SK-N-SH (cell line): ENCODE measurements at regions not wholly inside any gene's neighbourhood (a gene's known extent, or its start where the extent isn't known, plus 50 kb on each side); places are given as distances from the start of the nearest gene placed in this dataset.

Experiments used
- CTCF ChIA-PET: fragments of 300-600, 350-600 bp; formaldehyde crosslinking; extraction: SDS; loops from one replicate; lab custom pipeline; 2021; lab: Yijun Ruan, JAX
- POLR2A ChIA-PET: fragments of 350-600 bp; sonication (Branson Sonifier 250); formaldehyde crosslinking; extraction: SDS; loops from one replicate; lab custom pipeline; 2020; ENCODE audit warnings: antibody characterized with exemption, inconsistent platforms; lab: Yijun Ruan, JAX
- DNase-seq: peaks from one replicate; pipeline ENCODE4 v3.0.0; 2012
- H2AFZ ChIP-seq: fragments of 200-600 bp; sonication (generic); 2 replicates; pipeline ENCODE4 v1.8.1; 2016; ENCODE audit warnings: antibody characterized with exemption, mild to moderate bottlenecking, low read depth
- H3F3A ChIP-seq: fragments of 200-600 bp; sonication (generic); replicated peaks from 2 replicates; pipeline ENCODE3; 2016; ENCODE audit warnings: antibody characterized with exemption, mild to moderate bottlenecking; ENCODE audit not compliant: insufficient read depth
- H3K27ac ChIP-seq, 2 experiments: fragments of 200-500 bp in 1 of 2; fragments of 200-600 bp in 1 of 2; sonication (Bioruptor generic) in 1 of 2; sonication (generic), shearing (Covaris generic) in 1 of 2; 2 replicates each; pipeline versions ENCODE4 v1.5.1 to v1.6.1; 2014 to 2016; ENCODE audit warnings: low read depth in 2 of 2, inconsistent platforms in 1 of 2, low read length in 1 of 2, mild to moderate bottlenecking in 1 of 2, mixed read lengths in 1 of 2
- H3K27me3 ChIP-seq: fragments of 200-600 bp; sonication (generic), shearing (Covaris generic); 2 replicates; pipeline ENCODE4 v1.6.1; 2016; ENCODE audit warnings: mixed run types; ENCODE audit not compliant: insufficient read depth
- H3K36me3 ChIP-seq, 2 experiments: fragments of 200-500 bp in 1 of 2; fragments of 200-600 bp in 1 of 2; sonication (Bioruptor generic) in 1 of 2; sonication (generic) in 1 of 2; replicated peaks in 1 of 2; 2 replicates each; pipeline versions ENCODE3 to v1.5.1; 2014 to 2016; ENCODE audit warnings: low read length in 1 of 2, mild to moderate bottlenecking in 1 of 2; ENCODE audit not compliant: insufficient read depth in 2 of 2, control insufficient read depth in 1 of 2
- H3K4me1 ChIP-seq, 2 experiments: fragments of 200-500 bp in 1 of 2; fragments of 200-600 bp in 1 of 2; sonication (Bioruptor generic) in 1 of 2; sonication (generic), shearing (Covaris generic) in 1 of 2; 2 replicates each; pipeline versions ENCODE4 v1.5.1 to v1.6.1; 2014 to 2016; ENCODE audit warnings: low read depth in 1 of 2, low read length in 1 of 2, mixed run types in 1 of 2; ENCODE audit not compliant: insufficient read depth in 2 of 2, control insufficient read depth in 1 of 2
- H3K4me2 ChIP-seq: fragments of 200-600 bp; sonication (generic), shearing (Covaris generic); 2 replicates; pipeline ENCODE4 v1.6.1; 2017; ENCODE audit warnings: mixed run types
- H3K4me3 ChIP-seq, 2 experiments: fragments of 200-500 bp in 1 of 2; fragments of 200-600 bp in 1 of 2; sonication (Bioruptor generic) in 1 of 2; sonication (generic), shearing (Covaris generic) in 1 of 2; 2 replicates each; pipeline versions ENCODE4 v1.5.1 to v1.8.1; 2014 to 2016; ENCODE audit warnings: low read depth in 2 of 2, inconsistent platforms in 1 of 2, low read length in 1 of 2, mild to moderate bottlenecking in 1 of 2, mixed read lengths in 1 of 2, moderate library complexity in 1 of 2
- H3K79me2 ChIP-seq: fragments of 200-600 bp; sonication (generic); 2 replicates; pipeline ENCODE4 v1.8.1; 2017; ENCODE audit warnings: mild to moderate bottlenecking; ENCODE audit not compliant: insufficient read depth
- H3K9ac ChIP-seq: fragments of 200-600 bp; sonication (generic); 2 replicates; pipeline ENCODE4 v1.6.1; 2017; ENCODE audit warnings: mixed run types
- H3K9me2 ChIP-seq: fragments of 200-600 bp; sonication (generic); 2 replicates; pipeline ENCODE4 v1.6.1; 2017; ENCODE audit warnings: mixed run types
- H3K9me3 ChIP-seq: fragments of 200-600 bp; sonication (generic); 2 replicates; pipeline ENCODE4 v1.6.1; 2017; ENCODE audit warnings: mixed run types, mild to moderate bottlenecking, moderate library complexity
- H4K20me1 ChIP-seq: fragments of 200-600 bp; sonication (generic); 2 replicates; pipeline ENCODE4 v1.6.1; 2017; ENCODE audit warnings: mild to moderate bottlenecking, mixed run types; ENCODE audit not compliant: insufficient read depth
- FOXM1 ChIP-seq: IDR thresholded peaks from 2 replicates; pipeline ENCODE4 v1.4.0; 2012; ENCODE audit warnings: low read depth, mild to moderate bottlenecking
- MAX ChIP-seq: IDR thresholded peaks from 2 replicates; pipeline ENCODE4 v1.4.0; 2012; ENCODE audit warnings: low read depth
- PBX3 ChIP-seq: IDR thresholded peaks from 2 replicates; pipeline ENCODE4; 2012
- SMC3 ChIP-seq: IDR thresholded peaks from 2 replicates; pipeline ENCODE4 v1.6.1; 2012; ENCODE audit warnings: low read depth, low read length, improper control_type of control experiment
- TCF12 ChIP-seq: IDR thresholded peaks from 2 replicates; pipeline ENCODE4 v1.4.0; 2012
- TEAD4 ChIP-seq: IDR thresholded peaks from 2 replicates; pipeline ENCODE4 v1.4.0; 2012; ENCODE audit warnings: mild to moderate bottlenecking, borderline replicate concordance; ENCODE audit not compliant: insufficient read depth
- WGBS: methylation state at CpG from one replicate; pipeline ENCODE4 v1.1.6; 2017; ENCODE audit warnings: low lambda C conversion rate; 5-methylcytosine and 5-hydroxymethylcytosine counted together

GRCh38 chr10:31698181-31698830 lies 230.3 kb downstream of the ARHGAP12 start:
- no peaks in the 10 kb centered on the region for H3K9me3 ChIP-seq
- peaks cover 13 to 15% of the 10 kb centered on the region in 2 experiments; a peak in 2 of 4 replicates for H3K4me1 ChIP-seq
- H3F3A ChIP-seq: no peaks in the 10 kb centered on the region
- no peak overlapping the region for H3K9ac ChIP-seq
- no peaks in the 10 kb centered on the region for H3K27me3 ChIP-seq
- peak; percentile 39 for TF ChIP-seq TCF12
- peak; percentile 29 for TF ChIP-seq PBX3
- no peak for TF ChIP-seq FOXM1
- ChIA-PET POLR2A (no interaction called here), CTCF (interaction anchor here (1.4 to 1.9 kb wide), 2 partner anchors 72 to 76 kb away, joined by 4 read pairs; no protein-coding TSS in a partner anchor)
- peak overlapping the region; percentile 60; the same call in 1 of the 2 replicates for H2AFZ ChIP-seq
- H3K79me2 ChIP-seq: no peaks in the 10 kb centered on the region
- peak overlapping the region; percentile 62 for H3K4me2 ChIP-seq
- no peaks in the 10 kb centered on the region for H4K20me1 ChIP-seq
- H3K4me3 ChIP-seq: no peak overlapping the region
- WGBS: 56% methylated on average over 11 of the region's 11 CpGs
- no peaks in the 10 kb centered on the region for H3K9me2 ChIP-seq
- no peak for DNase-seq
- no peaks in the 10 kb centered on the region for H3K36me3 ChIP-seq
- peak overlapping the region in 1 of 2 experiments; percentile 39; a peak in 1 of 4 replicates for H3K27ac ChIP-seq

- ChIA-PET POLR2A (no interaction called here), CTCF (interaction anchor here (1.4 to 1.9 kb wide), 2 partner anchors 72 to 77 kb away, joined by 4 read pairs; no protein-coding TSS in a partner anchor)
- no peaks in the 10 kb centered on the region for H3K9me2 ChIP-seq
- no peaks in the 10 kb centered on the region for H4K20me1 ChIP-seq
- 75% methylated on average over 17 of the region's 19 CpGs for WGBS
- H3K79me2 ChIP-seq: no peaks in the 10 kb centered on the region
- DNase-seq: peak; percentile 30
- H3K4me3 ChIP-seq: no peak overlapping the region
- peak overlapping the region; percentile 62 for H3K4me2 ChIP-seq
- TF ChIP-seq TEAD4: no peak
- no peak for TF ChIP-seq PBX3
- no peak for TF ChIP-seq SMC3
- 0 out of 2 replicates have a peak, but pooled peaks have one; percentile 28 for TF ChIP-seq MAX
- no peak for TF ChIP-seq FOXM1
- peak overlapping the region in 1 of 2 experiments; percentile 39; a peak in 2 of 4 replicates for H3K27ac ChIP-seq
- no peaks in the 10 kb centered on the region for H3K36me3 ChIP-seq
- H3K4me1 ChIP-seq: peaks cover 13 to 15% of the 10 kb centered on the region in 2 experiments; a peak in 2 of 4 replicates
- no peaks in the 10 kb centered on the region for H3K9me3 ChIP-seq
- no peaks in the 10 kb centered on the region for H3K27me3 ChIP-seq
- no peak overlapping the region for H3K9ac ChIP-seq
- H2AFZ ChIP-seq: peak overlapping the region; percentile 60; the same call in 1 of the 2 replicates
- H3F3A ChIP-seq: no peaks in the 10 kb centered on the region
These were observed 231.1 kb downstream of the ARHGAP12 start for GRCh38 chr10:31697271-31698180.
